GM19043 (cell line): ENCODE measurements at regions not wholly inside any gene's neighbourhood (a gene's known extent, or its start where the extent isn't known, plus 50 kb on each side); places are given as distances from the start of the nearest gene placed in this dataset.
"Not testable (repeated sequence)": the region's sequence is repeated elsewhere in the genome, so short reads cannot be mapped to it uniquely, and the experiment has no call there.

ENCODE experiments used
- ATAC-seq: cut with Tn5 transposase; IDR thresholded peaks from one replicate; pipeline ENCODE4 v1.9.1; 2021; ENCODE audit warnings: low read depth; ENCODE audit not compliant: unreplicated experiment

- no peak for ATAC-seq
Measured at GRCh38 chr14:28820677-28821076, 54.1 kb downstream of the FOXG1 start.

GRCh38 chr14:28821993-28822392 is 55.4 kb downstream of the FOXG1 start:
- no peak for ATAC-seq

- ATAC-seq: no peak
Measured at GRCh38 chr14:28823245-28823644, 56.7 kb downstream of the FOXG1 start.

- no peak for ATAC-seq
Measured at GRCh38 chr14:28830115-28830534, 63.5 kb downstream of the FOXG1 start.

- ATAC-seq: peak; percentile 88
Measured at GRCh38 chr14:28831126-28831525, 64.5 kb downstream of the FOXG1 start.

GRCh38 chr14:28842569-28842968 is 76.0 kb downstream of the FOXG1 start:
- not testable (repeated sequence) for ATAC-seq

- ATAC-seq: no peak
Measured at GRCh38 chr14:28867571-28867970, 101.0 kb downstream of the FOXG1 start.

- ATAC-seq: no peak
Measured at GRCh38 chr14:28870033-28870564, 103.5 kb downstream of the FOXG1 start.

GRCh38 chr14:28875934-28876571 is 109.5 kb downstream of the FOXG1 start:
- ATAC-seq: no peak

- no peak for ATAC-seq
Measured at GRCh38 chr14:28876572-28876945, 110.0 kb downstream of the FOXG1 start.

- no peak for ATAC-seq
Measured at GRCh38 chr14:28877923-28878322, 111.3 kb downstream of the FOXG1 start.

GRCh38 chr14:28879573-28879996 is 113.0 kb downstream of the FOXG1 start:
- no peak for ATAC-seq

- ATAC-seq: no peak
Measured at GRCh38 chr14:28886940-28887339, 120.4 kb downstream of the FOXG1 start.

GRCh38 chr14:28895389-28895788 is 128.8 kb downstream of the FOXG1 start:
- ATAC-seq: no peak

GRCh38 chr14:28896337-28896736 is 129.8 kb downstream of the FOXG1 start:
- ATAC-seq: no peak

- no peak for ATAC-seq
Measured at GRCh38 chr14:28901631-28902030, 135.0 kb downstream of the FOXG1 start.

GRCh38 chr14:28902930-28903329 is 136.3 kb downstream of the FOXG1 start:
- no peak for ATAC-seq

- ATAC-seq: no peak
Measured at GRCh38 chr14:28911521-28911920, 144.9 kb downstream of the FOXG1 start.

GRCh38 chr14:28913056-28913455 is 146.5 kb downstream of the FOXG1 start:
- no peak for ATAC-seq

- ATAC-seq: no peak
Measured at GRCh38 chr14:28926122-28926521, 159.5 kb downstream of the FOXG1 start.

GRCh38 chr14:28931999-28932398 is 165.4 kb downstream of the FOXG1 start:
- no peak for ATAC-seq

GRCh38 chr14:28936601-28937000 is 170.0 kb downstream of the FOXG1 start:
- no peak for ATAC-seq

- ATAC-seq: no peak
Measured at GRCh38 chr14:28941758-28942157, 175.2 kb downstream of the FOXG1 start.
